ENCODE measurements at regions not wholly inside any gene's neighbourhood (a gene's known extent, or its start where the extent isn't known, plus 50 kb on each side); places are given as distances from the start of the nearest gene placed in this dataset.

- TF ChIP-seq, protein P1, sequence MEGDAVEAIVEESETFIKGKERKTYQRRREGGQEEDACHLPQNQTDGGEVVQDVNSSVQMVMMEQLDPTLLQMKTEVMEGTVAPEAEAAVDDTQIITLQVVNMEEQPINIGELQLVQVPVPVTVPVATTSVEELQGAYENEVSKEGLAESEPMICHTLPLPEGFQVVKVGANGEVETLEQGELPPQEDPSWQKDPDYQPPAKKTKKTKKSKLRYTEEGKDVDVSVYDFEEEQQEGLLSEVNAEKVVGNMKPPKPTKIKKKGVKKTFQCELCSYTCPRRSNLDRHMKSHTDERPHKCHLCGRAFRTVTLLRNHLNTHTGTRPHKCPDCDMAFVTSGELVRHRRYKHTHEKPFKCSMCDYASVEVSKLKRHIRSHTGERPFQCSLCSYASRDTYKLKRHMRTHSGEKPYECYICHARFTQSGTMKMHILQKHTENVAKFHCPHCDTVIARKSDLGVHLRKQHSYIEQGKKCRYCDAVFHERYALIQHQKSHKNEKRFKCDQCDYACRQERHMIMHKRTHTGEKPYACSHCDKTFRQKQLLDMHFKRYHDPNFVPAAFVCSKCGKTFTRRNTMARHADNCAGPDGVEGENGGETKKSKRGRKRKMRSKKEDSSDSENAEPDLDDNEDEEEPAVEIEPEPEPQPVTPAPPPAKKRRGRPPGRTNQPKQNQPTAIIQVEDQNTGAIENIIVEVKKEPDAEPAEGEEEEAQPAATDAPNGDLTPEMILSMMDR (conservative IDR thresholded peaks at IDR 0.05 in 1 of 2, IDR thresholded peaks at IDR 0.05 in 1 of 2; ENCODE audit: extremely low read depth in 1 of 2, insufficient read depth in 1 of 2, low read depth in 1 of 2, low read length in 2 of 2) = no peak
- no peak for TF ChIP-seq EZH2 (IDR thresholded peaks at IDR 0.05; ENCODE audit: borderline replicate concordance, low read length)
Observed at GRCh38 chr3:74832925-74833324, 218.5 kb upstream of the CNTN3 start.

Data from mammary epithelial cell (primary cell).